Lung (tissue), 11 donors: ENCODE measurements at regions not wholly inside any gene's neighbourhood (a gene's known extent, or its start where the extent isn't known, plus 50 kb on each side); places are given as distances from the start of the nearest gene placed in this dataset.

ENCODE experiments used
- ATAC-seq: fragments of 200-7000 bp; cut with Tn5 transposase; one replicate; pipeline ENCODE4 v1.9.1; 2020; ENCODE audit warnings: moderate number of reproducible peaks; ENCODE audit not compliant: insufficient read depth, low FRiP score
- DNase-seq, 3 donors: peaks; one replicate each; pipeline ENCODE4 v3.0.0-alpha.2; 2013 to 2017
- H3K27ac ChIP-seq, 2 donors: one replicate each; pipeline ENCODE4 v1.5.1; 2013; ENCODE audit warnings: mild to moderate bottlenecking in 2 of 2, moderate library complexity in 2 of 2, control low read depth in 1 of 2, inconsistent platforms in 1 of 2, low read depth in 1 of 2, low read length in 1 of 2
- H3K27me3 ChIP-seq, 3 donors: one replicate each; pipeline ENCODE4 v1.5.1; 2013; ENCODE audit warnings: low read length in 2 of 3; ENCODE audit not compliant: control insufficient read depth in 3 of 3, insufficient read depth in 3 of 3
- H3K36me3 ChIP-seq, 4 donors: one replicate each; pipeline ENCODE4 v1.5.1; 2013; ENCODE audit warnings: low read length in 4 of 4, mild to moderate bottlenecking in 1 of 4, moderate library complexity in 1 of 4; ENCODE audit not compliant: control insufficient read depth in 4 of 4, insufficient read depth in 4 of 4
- H3K4me1 ChIP-seq, 5 donors: one replicate each; pipeline ENCODE4 v1.5.1; 2013; ENCODE audit warnings: low read length in 5 of 5, mild to moderate bottlenecking in 2 of 5, moderate library complexity in 1 of 5; ENCODE audit not compliant: control insufficient read depth in 5 of 5, insufficient read depth in 5 of 5
- H3K4me3 ChIP-seq: one replicate; pipeline ENCODE4 v1.5.1; 2013; ENCODE audit warnings: mild to moderate bottlenecking, control low read depth, moderate library complexity
- H3K9ac ChIP-seq, 2 donors: one replicate each; pipeline ENCODE4 v1.5.1; 2013; ENCODE audit warnings: low read length in 2 of 2, control low read depth in 1 of 2; ENCODE audit not compliant: insufficient read depth in 1 of 2
- H3K9me3 ChIP-seq, 4 donors: one replicate each; pipeline ENCODE4 v1.5.1; 2013; ENCODE audit warnings: low read length in 3 of 4, mild to moderate bottlenecking in 1 of 4, moderate library complexity in 1 of 4; ENCODE audit not compliant: control insufficient read depth in 4 of 4, insufficient read depth in 3 of 4
- WGBS, 2 donors: extraction: QIAGEN DNeasy Blood & Tissue Kit; methylation state at CpG; one replicate each; pipeline ENCODE4 v1.1.7; 2013; 5-methylcytosine and 5-hydroxymethylcytosine counted together
- TF ChIP-seq, protein P1 (sequence below): IDR thresholded peaks from 2 replicates; pipeline ENCODE4 v1.5.1; 2012; ENCODE audit warnings: mild to moderate bottlenecking; ENCODE audit errors: control extremely low read depth, extremely low read depth
- donor health status: control.
- donor health status: control.
- donor health status: Bipolar disorder and iron deficiency.
- donor health status: healthy.
- donor health status: DM: yes; HTN: yes; CAD: no.

GRCh38 chr1:243924188-243924587 lies 74.1 kb upstream of the AKT3 start:
- H3K27me3 ChIP-seq = peaks cover 0 to 1% (median 0%) of the 10 kb centered on the region in 3 donors
- no peak overlapping the region for H3K27ac ChIP-seq
- no peaks in the 10 kb centered on the region for H3K9me3 ChIP-seq
- TF ChIP-seq, protein P1, sequence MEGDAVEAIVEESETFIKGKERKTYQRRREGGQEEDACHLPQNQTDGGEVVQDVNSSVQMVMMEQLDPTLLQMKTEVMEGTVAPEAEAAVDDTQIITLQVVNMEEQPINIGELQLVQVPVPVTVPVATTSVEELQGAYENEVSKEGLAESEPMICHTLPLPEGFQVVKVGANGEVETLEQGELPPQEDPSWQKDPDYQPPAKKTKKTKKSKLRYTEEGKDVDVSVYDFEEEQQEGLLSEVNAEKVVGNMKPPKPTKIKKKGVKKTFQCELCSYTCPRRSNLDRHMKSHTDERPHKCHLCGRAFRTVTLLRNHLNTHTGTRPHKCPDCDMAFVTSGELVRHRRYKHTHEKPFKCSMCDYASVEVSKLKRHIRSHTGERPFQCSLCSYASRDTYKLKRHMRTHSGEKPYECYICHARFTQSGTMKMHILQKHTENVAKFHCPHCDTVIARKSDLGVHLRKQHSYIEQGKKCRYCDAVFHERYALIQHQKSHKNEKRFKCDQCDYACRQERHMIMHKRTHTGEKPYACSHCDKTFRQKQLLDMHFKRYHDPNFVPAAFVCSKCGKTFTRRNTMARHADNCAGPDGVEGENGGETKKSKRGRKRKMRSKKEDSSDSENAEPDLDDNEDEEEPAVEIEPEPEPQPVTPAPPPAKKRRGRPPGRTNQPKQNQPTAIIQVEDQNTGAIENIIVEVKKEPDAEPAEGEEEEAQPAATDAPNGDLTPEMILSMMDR = no peak
- ATAC-seq (no peak), DNase-seq (no peak)
- H3K4me3 ChIP-seq = no peak overlapping the region
- H3K36me3 ChIP-seq = no peaks in the 10 kb centered on the region
- no peak overlapping the region for H3K9ac ChIP-seq
- 50 to 72% methylated on average over 3 of the region's 3 CpGs for WGBS, 2 donors
- H3K4me1 ChIP-seq = no peaks in the 10 kb centered on the region

DNA sequence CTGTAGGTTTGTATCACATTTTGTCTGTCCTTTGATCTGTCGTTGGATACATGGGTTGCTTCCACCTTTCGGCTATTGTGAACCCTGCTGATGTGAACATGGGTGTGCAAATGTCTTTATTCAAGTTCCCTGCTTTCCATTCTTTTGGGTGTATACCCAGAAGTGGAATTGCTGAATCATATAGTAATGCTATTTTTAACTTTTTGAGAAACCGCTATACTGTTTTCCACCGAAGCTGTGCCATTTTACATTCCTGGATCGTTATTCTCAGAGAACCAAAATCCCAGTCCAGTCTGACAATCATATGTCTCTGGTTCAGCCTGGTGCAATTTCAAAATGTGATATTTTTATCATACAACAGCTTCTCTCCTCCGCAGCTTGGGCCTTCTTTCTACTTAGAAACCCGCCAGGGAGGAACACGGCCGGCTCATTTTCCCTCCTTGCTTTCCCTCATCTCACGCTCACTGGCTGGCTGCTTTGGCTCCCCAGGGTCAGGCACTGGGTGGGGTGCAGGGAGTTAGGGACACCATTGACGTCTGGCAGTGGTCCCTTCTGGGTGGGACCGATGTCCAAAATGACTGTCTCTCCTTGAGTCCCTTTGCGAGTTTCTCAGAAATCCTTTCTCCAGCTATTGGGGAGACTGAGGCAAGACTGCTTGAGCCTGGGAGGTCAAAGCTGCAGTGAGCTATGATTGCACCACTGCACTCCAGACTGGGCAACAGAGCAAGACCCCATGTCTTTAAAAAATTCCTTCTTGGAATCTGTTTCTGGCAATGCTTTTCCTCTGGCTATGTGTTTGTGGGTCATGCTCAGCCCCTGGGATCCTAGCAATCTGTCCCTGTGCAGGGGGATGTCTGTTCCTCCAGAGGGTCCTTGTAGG lies 73.5 kb upstream of the AKT3 start:
- Histone ChIP-seq H3K27ac (no peak overlapping the region), H3K4me1 (no peaks in the 10 kb centered on the region), H3K27me3 (peaks cover 0 to 8% (median 0%) of the 10 kb centered on the region in 3 donors), H3K4me3 (no peak overlapping the region), H3K36me3 (no peaks in the 10 kb centered on the region), H3K9ac (no peak overlapping the region), H3K9me3 (no peaks in the 10 kb centered on the region)
- ATAC-seq (no peak), DNase-seq (no peak)
- TF ChIP-seq, protein P1 = no peak
- 87% methylated on average over 13 of the region's 13 CpGs for WGBS, 2 donors

DNA sequence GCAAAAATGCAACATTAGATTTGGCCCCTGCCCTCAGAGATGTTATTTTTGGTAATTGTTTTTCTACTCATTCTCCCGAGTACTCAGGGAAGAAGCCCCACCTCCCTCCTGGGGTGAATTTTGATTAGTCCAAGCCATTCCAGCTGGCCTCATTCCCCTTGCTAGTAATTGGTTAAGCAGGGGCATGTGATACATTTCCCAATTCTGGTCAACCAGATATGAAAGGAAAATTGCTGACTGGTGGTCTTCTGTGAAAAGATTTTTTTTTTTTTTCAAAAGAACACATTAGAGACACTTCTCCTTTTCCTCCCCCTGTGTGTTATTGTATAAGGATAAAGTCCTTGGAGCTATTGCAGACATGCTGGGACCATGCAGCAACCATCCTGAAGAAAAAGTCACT lies 71.1 kb upstream of the AKT3 start:
- TF ChIP-seq, protein P1 = no peak
- peaks cover 0 to 30% (median 14%) of the 10 kb centered on the region in 3 donors for H3K27me3 ChIP-seq
- ATAC-seq (no peak), DNase-seq (peak in 1 of 3 donors; percentile 16)
- H3K9ac ChIP-seq = no peak overlapping the region
- 24 to 36% methylated on average over 1 of the region's 1 CpG for WGBS, 2 donors
- H3K27ac ChIP-seq = no peak overlapping the region
- H3K9me3 ChIP-seq = no peaks in the 10 kb centered on the region
- H3K36me3 ChIP-seq = no peaks in the 10 kb centered on the region
- H3K4me1 ChIP-seq = peaks cover 0 to 7% (median 0%) of the 10 kb centered on the region in 5 donors
- no peak overlapping the region for H3K4me3 ChIP-seq
